Activated effector memory CD4-positive, alpha-beta T cell treated with anti-CD3 and anti-CD28 coated beads, Interleukin-2, amount 50 U/mL, for 16 hours (primary cell): ENCODE measurements at regions not wholly inside any gene's neighbourhood (a gene's known extent, or its start where the extent isn't known, plus 50 kb on each side); places are given as distances from the start of the nearest gene placed in this dataset.

Experiments used
- DNase-seq: peaks from one replicate; pipeline ENCODE4 v3.0.0-alpha.2; 2020

- DNase-seq: no peak
These were observed 191.2 kb downstream of the MDFIC start for GRCh38 chr7:115113131-115113530.

DNA sequence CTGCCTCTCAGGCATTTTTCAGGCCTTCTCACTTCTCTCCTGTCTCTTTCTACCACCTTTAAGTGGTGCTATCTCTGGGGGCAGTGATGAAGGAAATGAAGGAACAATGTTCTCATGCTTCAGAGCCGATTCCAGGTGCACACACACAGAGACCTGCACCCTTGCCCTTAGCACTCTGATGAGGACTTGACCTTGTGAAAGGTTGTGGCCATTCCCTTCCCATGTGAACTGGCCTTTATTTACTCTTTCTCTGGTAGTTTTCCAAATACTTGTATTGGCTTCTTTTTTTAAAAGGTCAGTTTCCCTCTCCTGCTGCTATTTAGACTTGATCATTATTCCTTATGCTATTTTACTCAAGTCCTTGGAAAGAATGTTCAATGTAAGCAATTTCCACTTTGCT, 188.6 kb downstream of the MDFIC start:
- DNase-seq: no peak

DNA sequence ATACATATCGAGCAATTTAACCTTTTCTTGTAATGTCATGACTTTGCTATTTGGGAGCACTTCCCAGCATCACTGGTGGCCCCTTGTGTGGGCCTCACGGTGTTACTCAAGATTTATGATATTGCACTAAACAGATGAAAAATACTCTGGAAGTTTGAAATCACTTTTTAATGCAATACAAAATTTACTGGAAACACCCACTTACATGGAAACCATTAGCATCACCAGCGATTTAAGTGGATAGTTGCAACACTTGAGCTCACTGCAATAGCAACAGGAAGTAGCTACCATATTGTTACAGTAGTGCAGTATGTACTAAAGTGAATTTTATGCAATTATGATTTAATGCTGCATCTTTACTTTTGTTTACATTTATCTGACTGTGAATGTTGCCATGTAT, 184.4 kb downstream of the MDFIC start:
- DNase-seq: no peak

- DNase-seq: no peak
These were observed 180.8 kb downstream of the MDFIC start for GRCh38 chr7:115102738-115103137.

DNA sequence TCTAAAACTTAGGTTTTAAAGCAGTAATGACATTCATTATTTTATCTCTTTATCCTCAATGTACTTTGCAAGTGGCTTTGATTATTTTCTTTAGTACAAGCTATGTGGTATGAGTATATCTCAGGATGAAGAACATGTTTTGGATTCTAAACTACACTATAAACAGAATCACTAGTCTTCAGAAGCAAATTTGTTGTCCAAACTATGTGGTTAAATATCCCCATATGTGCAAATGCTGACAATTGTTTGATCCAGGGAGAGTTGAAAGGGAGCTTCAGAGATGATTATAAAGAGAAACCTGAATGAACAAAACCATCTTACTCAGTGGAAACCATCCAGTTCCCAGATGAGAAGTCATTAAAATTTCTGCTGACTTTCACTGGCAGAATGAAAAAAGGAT, 179.3 kb downstream of the MDFIC start:
- DNase-seq: no peak

- DNase-seq: no peak
These were observed 178.0 kb downstream of the MDFIC start for GRCh38 chr7:115099906-115100305.

DNA sequence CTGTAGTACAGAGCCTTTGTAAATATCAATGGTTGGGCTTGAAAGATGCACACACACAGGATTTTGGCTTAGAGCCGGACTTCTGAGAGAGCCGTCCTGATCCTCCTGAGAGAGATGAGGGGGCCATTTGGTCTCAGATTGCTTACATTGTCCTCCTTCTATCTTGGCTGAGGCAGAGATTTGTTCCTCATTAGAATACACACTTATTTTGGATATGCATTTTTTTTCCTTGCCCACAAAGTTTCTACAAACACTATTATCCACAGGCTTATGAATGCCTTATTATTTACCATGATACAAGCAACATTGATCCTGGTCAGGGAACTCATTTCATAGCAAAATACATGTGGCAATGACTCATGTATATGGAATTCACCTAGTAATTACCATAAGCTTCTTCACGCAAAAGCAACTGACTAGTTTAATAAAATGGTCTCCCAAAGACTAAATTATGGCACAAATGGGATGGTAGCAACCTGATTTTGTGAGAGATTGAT, 175.3 kb downstream of the MDFIC start:
- DNase-seq: no peak

DNA sequence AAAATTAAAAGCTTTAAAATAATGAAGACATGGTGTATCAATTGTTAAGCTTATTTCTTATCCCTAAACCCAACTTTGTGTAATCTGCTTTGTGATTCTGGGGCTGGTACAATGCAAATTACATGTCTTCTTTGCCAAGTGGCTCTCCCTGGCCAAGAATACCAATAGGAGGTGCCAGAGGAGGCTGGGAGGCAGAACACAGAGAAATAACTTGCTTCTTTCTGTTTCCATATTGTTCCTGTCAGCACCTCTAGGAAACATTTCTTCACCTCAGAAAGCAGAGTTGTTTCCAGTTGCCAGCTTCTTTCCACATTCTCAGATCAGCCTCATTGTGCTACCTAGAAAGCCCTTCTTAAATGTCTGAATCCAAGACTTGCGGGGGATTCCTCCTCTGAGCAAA, 174.4 kb downstream of the MDFIC start:
- DNase-seq: no peak

DNA sequence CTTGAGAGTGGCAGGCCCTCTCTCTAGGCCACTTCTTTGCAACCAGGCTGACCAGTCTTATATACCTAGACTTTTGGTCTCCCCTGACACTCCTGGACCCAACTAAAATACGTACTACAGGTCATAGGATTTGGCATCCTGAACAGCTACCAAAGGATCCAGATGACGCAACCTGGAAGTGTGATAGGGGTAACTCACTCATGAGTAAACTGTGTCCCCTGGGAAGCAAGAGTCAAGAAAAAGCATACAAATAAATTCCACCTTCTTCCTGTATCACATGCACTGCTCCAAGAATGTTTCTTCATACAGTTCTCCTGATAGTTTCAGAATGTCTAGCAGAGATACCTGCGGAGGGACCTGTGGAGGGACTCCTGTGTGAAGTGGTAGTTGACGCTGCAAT, 172.3 kb downstream of the MDFIC start:
- no peak for DNase-seq

DNA sequence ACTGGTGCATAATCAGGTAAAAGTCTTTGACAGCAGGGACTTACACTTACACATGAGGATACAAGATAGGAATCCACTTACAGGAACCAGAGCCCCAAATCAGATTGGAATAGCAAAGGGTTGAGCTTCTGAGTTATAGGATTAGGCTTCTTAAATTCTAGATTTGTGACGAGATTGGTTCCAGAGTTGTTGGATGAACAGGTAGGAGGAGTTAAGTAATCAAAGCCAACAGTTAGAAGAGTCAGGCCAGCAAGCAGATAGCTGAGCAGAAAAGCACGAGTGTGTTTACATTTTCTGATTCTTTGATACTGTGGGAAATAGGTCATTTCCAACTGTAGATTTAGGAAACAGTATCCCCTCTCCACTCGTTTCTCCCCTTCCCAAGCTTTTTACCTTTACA, 167.0 kb downstream of the MDFIC start:
- no peak for DNase-seq

- DNase-seq: no peak
These were observed 165.5 kb downstream of the MDFIC start for GRCh38 chr7:115087437-115087836.

GRCh38 chr7:115086146-115086841, 164.4 kb downstream of the MDFIC start:
- no peak for DNase-seq

- no peak for DNase-seq
These were observed 163.5 kb downstream of the MDFIC start for GRCh38 chr7:115085421-115085820.

GRCh38 chr7:115083935-115084334, 162.0 kb downstream of the MDFIC start:
- DNase-seq: no peak

DNA sequence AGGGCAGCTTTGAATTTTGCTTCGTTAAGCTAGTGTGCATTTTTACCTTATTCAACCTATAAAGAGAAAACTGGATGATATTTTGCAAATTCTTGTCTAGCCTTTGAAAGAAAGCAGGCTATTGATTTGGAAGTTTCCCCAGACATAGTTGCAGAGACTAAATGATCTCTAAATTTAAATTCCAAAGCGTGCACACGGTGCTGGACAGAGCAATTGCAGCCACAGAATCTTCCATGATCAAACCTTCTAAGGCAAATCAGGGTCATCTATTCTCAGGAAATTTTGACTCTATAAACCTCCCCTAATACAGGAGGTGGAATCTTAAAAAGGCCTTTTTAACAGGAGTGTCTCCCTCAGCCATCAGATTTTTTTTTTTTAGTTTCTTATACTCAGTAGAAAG, 159.9 kb downstream of the MDFIC start:
- no peak for DNase-seq

- no peak for DNase-seq
These were observed 157.0 kb downstream of the MDFIC start for GRCh38 chr7:115078851-115079250.

DNA sequence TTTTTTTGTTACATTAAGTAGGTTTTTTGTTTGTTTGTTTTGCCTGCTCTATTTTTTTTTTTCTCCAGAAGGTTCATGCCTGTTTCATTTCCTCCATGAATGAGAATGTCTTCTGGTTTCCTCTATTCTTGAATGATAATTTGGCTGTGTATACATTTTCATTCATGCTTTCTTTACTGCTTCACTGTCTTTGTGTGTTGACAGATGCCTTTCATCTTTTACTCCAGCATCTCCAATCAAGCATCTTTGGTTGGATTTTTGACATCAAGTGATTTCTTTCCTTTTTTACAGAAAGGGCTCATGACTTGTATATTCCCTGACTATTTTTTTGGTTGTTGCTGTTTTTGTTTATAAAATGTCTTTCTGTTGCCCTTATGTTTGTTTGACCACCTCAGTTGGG, 156.5 kb downstream of the MDFIC start:
- no peak for DNase-seq

GRCh38 chr7:115070311-115070710, 148.4 kb downstream of the MDFIC start:
- DNase-seq: no peak
